Stimulated activated CD8-positive, alpha-beta memory T cell treated with anti-CD3 and anti-CD28 coated beads, Interleukin-12 subunit alpha, Interleukin-12 subunit beta, amount 100 ng/mL, for 24 hours (primary cell): ENCODE measurements at regions not wholly inside any gene's neighbourhood (a gene's known extent, or its start where the extent isn't known, plus 50 kb on each side); places are given as distances from the start of the nearest gene placed in this dataset.

Experiments
- DNase-seq: peaks from one replicate; pipeline ENCODE4 v3.0.0-alpha.2; 2020; ENCODE audit errors: extremely low read depth

DNA sequence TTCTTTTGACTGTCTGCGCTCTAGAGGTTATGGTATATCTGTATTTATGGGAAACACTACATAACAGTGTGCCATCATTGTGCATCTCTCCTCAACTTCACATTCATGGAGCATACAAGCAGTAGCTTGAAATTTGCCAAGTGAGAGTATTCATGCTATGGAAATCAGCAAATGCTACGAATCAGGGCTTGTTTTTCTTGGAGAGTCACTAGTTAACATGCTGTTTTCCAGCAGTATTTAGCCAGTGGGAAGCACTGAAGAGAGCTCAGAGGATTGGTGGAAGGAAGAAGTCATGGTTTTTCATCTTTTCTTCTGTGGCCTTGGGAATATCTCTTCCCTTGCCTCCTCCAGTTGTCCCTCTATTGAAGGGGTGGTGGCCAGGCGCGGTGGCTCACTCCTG, 303.0 kb downstream of the PSAT1 start:
- DNase-seq, result no peak

DNA sequence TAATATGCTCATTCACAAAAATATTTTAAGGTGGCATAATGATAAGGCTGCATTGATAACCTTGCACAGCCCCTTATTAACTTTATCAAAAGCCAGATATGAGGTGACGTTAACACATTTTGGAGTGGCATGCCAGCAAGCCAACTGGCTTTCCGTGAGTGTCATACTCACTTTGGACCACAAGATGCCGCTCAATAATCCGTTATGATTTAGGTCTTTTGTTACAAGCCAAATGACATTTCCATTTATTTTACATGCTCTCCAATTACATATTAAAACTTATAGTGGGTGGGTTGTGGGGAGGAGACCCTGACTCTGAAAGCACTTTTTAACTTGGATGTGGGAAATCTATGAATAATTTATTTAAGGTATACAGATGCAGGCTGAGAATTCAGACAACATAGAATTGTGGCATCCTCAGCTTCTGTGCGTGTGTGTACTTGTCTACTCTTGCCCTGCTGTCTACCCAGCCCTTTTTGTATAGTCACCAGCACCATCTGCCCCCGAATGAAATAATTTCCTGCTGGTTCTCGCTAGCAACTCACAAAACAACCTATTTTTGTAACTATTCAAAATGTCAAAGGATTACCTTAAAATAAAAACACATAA, 305.1 kb downstream of the PSAT1 start:
- DNase-seq, result no peak

- DNase-seq, result no peak
Observed at GRCh38 chr9:78605041-78606000, 308.4 kb downstream of the PSAT1 start.

DNA sequence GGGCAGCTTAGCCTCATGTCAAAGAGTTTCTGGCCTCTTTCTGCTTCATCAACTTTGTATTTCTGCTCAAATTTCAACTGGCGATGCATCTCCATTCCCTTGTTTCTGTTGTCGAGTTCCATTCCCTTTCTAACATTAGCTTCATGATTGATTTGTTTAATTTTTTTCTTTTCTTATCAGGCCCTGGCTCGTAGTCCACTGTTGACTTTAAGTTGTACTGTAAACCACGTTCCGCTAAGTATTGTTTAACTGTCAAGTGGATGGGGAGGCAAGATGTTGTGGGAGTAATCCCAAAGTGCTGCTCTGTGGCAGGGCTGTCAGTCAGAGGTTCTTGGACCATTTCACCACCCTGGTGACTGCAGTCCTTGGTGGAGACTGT, 309.1 kb downstream of the PSAT1 start:
- DNase-seq, result no peak

- no peak for DNase-seq
Observed at GRCh38 chr9:78607853-78608252, 310.9 kb downstream of the PSAT1 start.

DNA sequence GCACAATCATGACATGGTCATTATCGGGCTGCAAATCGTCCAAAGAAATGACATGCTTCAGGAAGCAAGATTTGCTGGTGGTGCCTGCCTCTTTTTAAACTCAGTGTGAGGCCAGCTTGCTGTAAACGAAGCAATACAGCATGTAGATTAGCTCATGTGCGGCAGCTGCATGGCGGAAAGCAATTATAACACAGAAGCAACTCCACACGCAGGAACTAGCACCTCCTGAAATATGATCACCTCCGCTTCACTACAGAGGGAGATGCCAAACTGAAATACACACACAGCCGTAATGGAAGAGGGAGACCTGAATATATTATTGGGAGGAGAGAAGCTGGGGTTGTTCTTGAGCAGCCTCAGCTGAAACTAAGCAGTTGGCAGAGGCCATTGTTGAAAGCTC, 312.5 kb downstream of the PSAT1 start:
- no peak for DNase-seq

- DNase-seq, result no peak
Observed at GRCh38 chr9:78612091-78612490, 315.2 kb downstream of the PSAT1 start.

DNA sequence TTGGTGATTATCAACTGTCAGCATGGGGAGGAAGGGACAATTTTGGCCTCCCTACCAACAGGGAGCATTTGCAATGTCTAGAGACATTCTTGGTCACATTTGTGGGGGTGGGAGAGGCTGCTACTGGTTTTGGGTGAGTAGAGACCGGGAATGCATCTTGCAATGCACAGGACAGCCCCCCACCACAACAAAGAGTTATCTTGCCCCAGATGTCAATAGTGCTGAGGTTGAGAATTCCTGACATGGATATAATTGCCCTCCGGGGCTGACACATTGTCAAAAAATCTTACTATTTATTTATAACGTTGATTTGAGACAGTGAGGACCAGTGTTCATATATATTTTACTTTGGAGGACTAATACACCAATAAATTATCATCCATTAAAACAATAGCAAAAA, 316.1 kb downstream of the PSAT1 start:
- DNase-seq, result no peak

DNA sequence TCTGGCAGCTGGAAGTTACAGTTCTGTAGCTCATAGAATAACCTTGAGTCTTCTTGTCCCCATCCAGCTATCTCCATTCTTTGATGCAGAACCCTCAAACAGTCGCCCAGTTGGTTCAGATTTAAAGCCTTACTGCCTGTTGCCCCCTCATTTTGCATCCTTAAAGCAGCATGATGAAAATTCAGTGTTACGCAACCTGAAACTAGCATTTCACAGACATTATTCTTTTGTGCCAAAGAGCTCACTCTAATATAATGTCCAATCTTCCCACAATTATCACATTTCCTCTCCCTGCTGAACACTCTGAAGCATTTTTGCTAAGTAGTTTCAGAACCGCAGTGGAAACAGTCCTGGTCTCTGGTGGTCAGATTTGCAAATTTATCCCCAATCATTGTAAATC, 318.0 kb downstream of the PSAT1 start:
- no peak for DNase-seq

DNA sequence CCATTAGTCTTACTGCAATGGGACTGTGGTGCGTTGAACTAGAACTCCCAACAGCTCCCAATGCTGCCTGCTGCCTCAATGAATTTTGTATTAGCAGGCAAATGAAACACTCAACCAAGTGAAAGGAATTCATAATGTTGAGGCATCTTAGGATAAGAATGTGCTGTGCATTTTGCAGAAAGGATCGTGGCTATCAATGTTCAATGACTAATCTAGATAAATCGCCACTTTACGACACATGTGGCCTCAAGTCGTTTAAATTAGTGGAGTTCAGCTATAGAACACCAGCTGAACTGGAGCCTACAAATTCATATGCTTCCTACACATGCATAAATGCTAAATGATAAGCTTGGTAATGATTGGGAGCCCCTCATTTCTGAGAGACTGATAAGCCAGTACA, 318.4 kb downstream of the PSAT1 start:
- DNase-seq, result no peak

- DNase-seq, result no peak
Observed at GRCh38 chr9:78618735-78619134, 321.8 kb downstream of the PSAT1 start.

- DNase-seq, result no peak
Observed at GRCh38 chr9:78620303-78620702, 323.4 kb downstream of the PSAT1 start.

DNA sequence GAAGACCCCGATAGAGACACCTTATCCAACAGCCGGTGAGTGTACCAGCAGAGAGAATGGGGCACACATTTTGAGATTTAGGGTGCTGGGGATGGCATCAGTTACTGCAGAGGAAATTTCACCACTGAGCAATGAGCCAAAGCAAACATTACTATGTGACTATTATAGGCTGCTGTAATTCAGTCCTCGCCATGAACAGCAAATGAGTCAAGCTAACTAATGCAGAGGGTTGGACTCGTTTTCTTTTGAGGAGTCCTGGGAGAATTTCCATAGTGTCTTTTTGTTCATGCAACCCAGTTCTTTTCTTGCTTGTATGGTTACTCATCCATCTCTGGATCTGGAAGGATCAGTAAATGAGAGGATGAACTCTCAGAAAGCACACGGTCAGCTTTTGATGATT, 323.8 kb downstream of the PSAT1 start:
- DNase-seq, result no peak

DNA sequence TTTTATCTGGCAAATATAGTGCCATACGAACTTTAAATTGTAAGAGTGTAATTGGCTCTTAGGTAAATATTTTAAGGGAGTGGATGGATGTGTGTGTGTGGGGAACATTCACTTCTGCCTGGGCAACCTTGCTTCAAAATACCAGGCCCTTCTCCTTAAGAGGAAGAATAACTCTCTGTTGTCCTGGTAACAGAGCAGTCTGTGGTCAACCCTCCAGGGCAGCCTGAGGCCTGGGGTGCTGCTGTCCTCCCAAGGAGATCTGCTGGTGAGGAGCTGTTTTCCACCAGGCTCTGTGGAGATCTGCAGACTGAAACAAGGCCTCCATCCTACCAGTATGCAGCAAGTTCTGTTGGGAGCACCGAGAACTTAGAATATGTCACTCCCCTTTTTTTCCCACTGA, 325.2 kb downstream of the PSAT1 start:
- no peak for DNase-seq

GRCh38 chr9:78626971-78627370, 330.0 kb downstream of the PSAT1 start:
- DNase-seq, result no peak

DNA sequence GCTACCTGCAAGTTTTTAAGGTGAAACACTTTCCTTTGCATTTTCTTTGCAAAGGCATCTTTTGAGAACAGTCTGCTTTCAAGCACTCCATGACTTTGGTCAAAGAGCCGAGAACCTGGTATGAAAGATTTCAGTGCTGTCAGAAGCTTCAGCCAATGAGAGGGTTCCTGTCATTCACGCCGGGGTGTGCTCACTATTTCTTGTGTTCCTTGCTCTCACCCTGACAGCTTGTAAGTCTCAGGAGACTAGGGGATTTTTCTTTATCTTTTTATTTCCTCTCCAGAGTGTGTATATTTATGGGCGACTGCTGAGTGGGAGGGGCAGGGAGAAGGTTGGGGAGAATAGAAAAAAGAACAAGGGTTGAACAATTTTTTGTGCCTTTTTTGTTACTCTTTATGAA, 334.0 kb downstream of the PSAT1 start:
- DNase-seq, result no peak

- DNase-seq, result no peak
Observed at GRCh38 chr9:78640728-78641127, 343.8 kb downstream of the PSAT1 start.

- no peak for DNase-seq
Observed at GRCh38 chr9:78644359-78644758, 347.4 kb downstream of the PSAT1 start.

- no peak for DNase-seq
Observed at GRCh38 chr9:78654324-78654723, 357.4 kb downstream of the PSAT1 start.

- no peak for DNase-seq
Observed at GRCh38 chr9:78663369-78663768, 366.4 kb downstream of the PSAT1 start.

- no peak for DNase-seq
Observed at GRCh38 chr9:78664370-78664769, 367.4 kb downstream of the PSAT1 start.

DNA sequence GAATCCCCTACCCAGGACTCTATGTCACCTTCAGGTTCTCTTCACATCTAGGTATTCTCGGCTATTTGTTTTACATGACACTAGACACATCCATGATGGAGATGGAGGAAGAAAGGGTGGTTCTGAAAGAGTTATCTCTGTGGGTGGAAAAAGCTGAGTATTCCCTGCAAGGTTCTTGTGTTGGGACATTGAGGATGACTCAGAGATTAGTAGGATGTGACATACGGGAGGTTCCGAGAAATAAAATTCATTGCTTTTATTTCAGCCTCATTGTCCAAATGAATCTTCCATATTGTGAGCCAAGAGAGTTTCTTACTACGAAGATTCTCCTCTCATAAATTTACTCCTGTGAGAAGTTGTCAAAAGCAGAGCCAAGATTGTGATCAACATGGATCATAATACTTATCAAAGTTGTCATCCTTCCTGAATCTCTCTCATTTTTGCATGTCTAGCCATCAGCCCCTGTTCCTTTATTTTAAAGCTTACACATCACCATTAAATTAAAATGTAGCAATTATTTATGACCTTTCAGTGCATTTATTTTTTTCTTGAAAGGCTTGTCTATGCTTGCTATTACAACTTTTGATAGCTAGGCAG, 370.0 kb downstream of the PSAT1 start:
- DNase-seq, result no peak
